ENCODE measurements at regions not wholly inside any gene's neighbourhood (a gene's known extent, or its start where the extent isn't known, plus 50 kb on each side); places are given as distances from the start of the nearest gene placed in this dataset.

DNA sequence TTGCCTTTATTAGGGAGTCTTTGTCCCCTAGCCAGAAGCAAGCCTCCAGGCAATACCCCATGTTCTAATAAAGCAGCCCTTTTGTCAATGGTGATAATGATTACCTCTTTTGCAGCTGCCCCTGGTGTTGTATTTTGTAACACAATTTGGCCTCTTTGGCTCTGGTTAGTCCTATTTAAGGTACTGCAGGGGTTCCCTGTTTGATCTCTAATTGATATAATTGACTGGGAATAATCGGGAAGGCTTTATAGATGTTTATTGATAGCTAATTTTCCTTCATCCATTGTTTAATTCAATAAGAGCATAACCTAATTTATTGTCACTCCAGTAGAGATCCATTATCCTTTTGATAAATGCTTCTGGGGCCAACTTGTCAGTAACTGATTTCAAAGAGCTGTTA lies 537.2 kb downstream of the PKHD1 start:
- no peak overlapping the region for H2AFZ ChIP-seq (ENCODE audit: low read depth, low read length, severe bottlenecking)
- H3K27ac ChIP-seq (ENCODE audit: low read depth, low read length), result no peak overlapping the region
- no peak overlapping the region for H3K4me2 ChIP-seq (ENCODE audit: low read depth, low read length, poor library complexity, severe bottlenecking)
- H3F3A ChIP-seq (ENCODE audit: insufficient read depth), result no peaks in the 10 kb centered on the region
- H3K4me3 ChIP-seq (ENCODE audit: insufficient read depth, low read length, poor library complexity, severe bottlenecking), result no peak overlapping the region
- H3K27me3 ChIP-seq (ENCODE audit: low read length), result no peaks in the 10 kb centered on the region
- no peaks in the 10 kb centered on the region for H3K9me3 ChIP-seq (ENCODE audit: insufficient read depth, low read length)
- no peak for TF ChIP-seq EZH2phosphoT487 (conservative IDR thresholded peaks at IDR 0.05; ENCODE audit: low read length)
- TF ChIP-seq, protein P1, sequence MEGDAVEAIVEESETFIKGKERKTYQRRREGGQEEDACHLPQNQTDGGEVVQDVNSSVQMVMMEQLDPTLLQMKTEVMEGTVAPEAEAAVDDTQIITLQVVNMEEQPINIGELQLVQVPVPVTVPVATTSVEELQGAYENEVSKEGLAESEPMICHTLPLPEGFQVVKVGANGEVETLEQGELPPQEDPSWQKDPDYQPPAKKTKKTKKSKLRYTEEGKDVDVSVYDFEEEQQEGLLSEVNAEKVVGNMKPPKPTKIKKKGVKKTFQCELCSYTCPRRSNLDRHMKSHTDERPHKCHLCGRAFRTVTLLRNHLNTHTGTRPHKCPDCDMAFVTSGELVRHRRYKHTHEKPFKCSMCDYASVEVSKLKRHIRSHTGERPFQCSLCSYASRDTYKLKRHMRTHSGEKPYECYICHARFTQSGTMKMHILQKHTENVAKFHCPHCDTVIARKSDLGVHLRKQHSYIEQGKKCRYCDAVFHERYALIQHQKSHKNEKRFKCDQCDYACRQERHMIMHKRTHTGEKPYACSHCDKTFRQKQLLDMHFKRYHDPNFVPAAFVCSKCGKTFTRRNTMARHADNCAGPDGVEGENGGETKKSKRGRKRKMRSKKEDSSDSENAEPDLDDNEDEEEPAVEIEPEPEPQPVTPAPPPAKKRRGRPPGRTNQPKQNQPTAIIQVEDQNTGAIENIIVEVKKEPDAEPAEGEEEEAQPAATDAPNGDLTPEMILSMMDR (IDR thresholded peaks at IDR 0.05; ENCODE audit: insufficient read depth, low read length, poor library complexity, severe bottlenecking), result no peak
- no peaks in the 10 kb centered on the region for H3K79me2 ChIP-seq (ENCODE audit: insufficient read depth, low read length)
- no peaks in the 10 kb centered on the region for H3K36me3 ChIP-seq (ENCODE audit: low read length)
- no peaks in the 10 kb centered on the region for H4K20me1 ChIP-seq (ENCODE audit: low read depth, low read length)
- no peaks in the 10 kb centered on the region for H3K9me2 ChIP-seq (replicated peaks; ENCODE audit: insufficient read depth, low read length)
- no peak overlapping the region for H3K9ac ChIP-seq (ENCODE audit: low read length)

GRCh38 chr6:51552435-51552834 lies 535.0 kb downstream of the PKHD1 start:
- Histone ChIP-seq H3K27ac (ENCODE audit: low read depth, low read length) (no peak overlapping the region), H3K79me2 (ENCODE audit: insufficient read depth, low read length) (no peaks in the 10 kb centered on the region), H2AFZ (ENCODE audit: low read depth, low read length, severe bottlenecking) (no peak overlapping the region), H4K20me1 (ENCODE audit: low read depth, low read length) (no peaks in the 10 kb centered on the region), H3K27me3 (ENCODE audit: low read length) (no peaks in the 10 kb centered on the region), H3K9ac (ENCODE audit: low read length) (no peak overlapping the region), H3K9me3 (ENCODE audit: insufficient read depth, low read length) (no peaks in the 10 kb centered on the region), H3F3A (ENCODE audit: insufficient read depth) (no peaks in the 10 kb centered on the region), H3K4me3 (ENCODE audit: insufficient read depth, low read length, poor library complexity, severe bottlenecking) (no peak overlapping the region), H3K4me2 (ENCODE audit: low read depth, low read length, poor library complexity, severe bottlenecking) (no peak overlapping the region), H3K9me2 (replicated peaks; ENCODE audit: insufficient read depth, low read length) (no peaks in the 10 kb centered on the region), H3K36me3 (ENCODE audit: low read length) (no peaks in the 10 kb centered on the region)
- TF ChIP-seq, protein P1 (IDR thresholded peaks at IDR 0.05; ENCODE audit: insufficient read depth, low read length, poor library complexity, severe bottlenecking), result no peak
- no peak for TF ChIP-seq EZH2phosphoT487 (conservative IDR thresholded peaks at IDR 0.05; ENCODE audit: low read length)

- H3K27ac ChIP-seq (ENCODE audit: low read depth, low read length), result no peak overlapping the region
Measured at GRCh38 chr6:51553246-51554015, 534.0 kb downstream of the PKHD1 start.

More at GRCh38 chr6:51553246-51554015, 534.0 kb downstream of the PKHD1 start:
- Histone ChIP-seq H3K9ac (ENCODE audit: low read length) (no peak overlapping the region), H3K36me3 (ENCODE audit: low read length) (no peaks in the 10 kb centered on the region), H3K79me2 (ENCODE audit: insufficient read depth, low read length) (no peaks in the 10 kb centered on the region), H2AFZ (ENCODE audit: low read depth, low read length, severe bottlenecking) (no peak overlapping the region), H3F3A (ENCODE audit: insufficient read depth) (no peaks in the 10 kb centered on the region), H3K4me3 (ENCODE audit: insufficient read depth, low read length, poor library complexity, severe bottlenecking) (no peak overlapping the region), H3K9me2 (replicated peaks; ENCODE audit: insufficient read depth, low read length) (no peaks in the 10 kb centered on the region), H3K27me3 (ENCODE audit: low read length) (no peaks in the 10 kb centered on the region), H3K9me3 (ENCODE audit: insufficient read depth, low read length) (no peaks in the 10 kb centered on the region), H3K4me2 (ENCODE audit: low read depth, low read length, poor library complexity, severe bottlenecking) (no peak overlapping the region), H4K20me1 (ENCODE audit: low read depth, low read length) (no peaks in the 10 kb centered on the region)
- TF ChIP-seq, protein P1 (IDR thresholded peaks at IDR 0.05; ENCODE audit: insufficient read depth, low read length, poor library complexity, severe bottlenecking), result no peak
- TF ChIP-seq EZH2phosphoT487 (conservative IDR thresholded peaks at IDR 0.05; ENCODE audit: low read length), result no peak
